ENCODE measurements at regions not wholly inside any gene's neighbourhood (a gene's known extent, or its start where the extent isn't known, plus 50 kb on each side); places are given as distances from the start of the nearest gene placed in this dataset.

DNA sequence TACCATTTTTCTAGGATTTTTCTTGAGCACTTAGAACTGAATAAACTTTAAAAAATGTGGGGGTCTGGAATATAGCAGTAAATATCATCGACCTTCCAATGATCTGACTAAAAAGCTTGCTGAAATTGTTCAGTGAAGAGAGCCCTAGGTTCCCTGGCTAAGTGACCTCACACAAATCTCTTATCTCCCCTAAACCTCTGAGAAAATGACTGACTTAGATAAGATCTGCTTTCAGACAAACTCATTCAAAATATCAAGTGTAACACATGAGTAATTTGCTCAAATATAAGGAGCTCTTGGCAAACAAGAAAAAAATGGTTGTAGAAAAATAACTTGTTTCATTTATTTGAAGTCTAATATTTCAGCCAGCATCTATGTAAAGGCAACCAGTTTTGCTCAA, 441.7 kb upstream of the SLIT2 start:
- in situ Hi-C loops (cut with MboI; ENCODE audit: low sequenced_read_pairs): no loop called here

DNA sequence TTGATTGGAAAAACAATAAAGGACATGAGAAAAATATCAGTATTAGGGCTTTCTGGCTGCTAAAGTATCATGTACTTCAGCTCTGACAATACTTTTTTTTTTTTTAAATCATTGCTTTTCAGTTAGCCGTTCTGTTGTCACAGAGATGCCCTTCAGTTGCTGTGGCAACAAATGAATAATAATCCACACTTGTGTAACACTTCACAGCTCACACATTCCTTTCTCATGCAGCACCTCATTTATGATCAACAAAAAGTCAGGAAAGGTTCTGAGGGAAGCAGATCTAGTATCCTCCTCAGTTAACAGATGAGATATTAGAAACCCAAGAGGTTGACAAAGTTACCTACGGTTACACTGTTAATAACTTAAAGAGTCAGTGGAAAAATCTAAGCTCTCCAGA, 444.2 kb upstream of the SLIT2 start:
- in situ Hi-C loops (cut with MboI; ENCODE audit: low sequenced_read_pairs): no loop called here

DNA sequence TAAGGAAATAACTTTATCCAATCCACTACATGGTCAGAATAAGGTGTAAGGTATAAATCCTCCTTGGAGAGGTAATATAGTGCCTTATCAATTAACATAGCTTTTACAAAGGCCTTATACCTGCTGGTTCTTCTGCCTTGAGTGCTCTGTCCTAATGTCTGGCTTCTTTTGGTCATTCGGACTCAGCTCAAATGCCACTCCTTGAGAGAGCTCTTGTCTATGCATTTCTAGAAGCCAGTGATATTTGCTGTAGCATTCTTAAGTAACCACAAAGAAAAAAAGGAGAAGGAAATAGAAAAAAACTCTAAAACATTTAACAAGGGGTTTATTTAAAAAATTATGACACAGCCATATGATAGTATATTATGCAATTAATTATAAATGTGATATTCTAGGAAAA, 444.8 kb upstream of the SLIT2 start:
- in situ Hi-C loops (cut with MboI; ENCODE audit: low sequenced_read_pairs): no loop called here

DNA sequence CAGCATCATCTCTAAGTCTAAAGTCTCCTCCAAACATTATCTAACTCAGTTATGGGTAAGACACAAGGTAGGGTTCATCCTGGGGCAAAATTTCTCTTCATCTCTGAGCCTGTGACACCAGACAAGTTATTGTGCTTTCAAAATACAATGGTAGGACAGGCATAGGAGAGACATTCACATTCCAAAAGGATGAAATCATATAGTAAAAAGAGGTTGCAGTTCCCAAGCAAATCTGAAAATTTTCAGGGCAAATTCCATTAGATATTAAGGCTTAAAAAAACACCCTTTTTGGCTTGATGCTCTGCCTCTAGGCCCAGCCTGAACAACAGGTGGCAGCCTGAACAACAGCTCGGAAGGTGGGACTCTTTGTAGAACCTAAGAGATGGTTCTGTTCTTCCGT, 448.3 kb upstream of the SLIT2 start:
- in situ Hi-C loops (cut with MboI; ENCODE audit: low sequenced_read_pairs): no loop called here

DNA sequence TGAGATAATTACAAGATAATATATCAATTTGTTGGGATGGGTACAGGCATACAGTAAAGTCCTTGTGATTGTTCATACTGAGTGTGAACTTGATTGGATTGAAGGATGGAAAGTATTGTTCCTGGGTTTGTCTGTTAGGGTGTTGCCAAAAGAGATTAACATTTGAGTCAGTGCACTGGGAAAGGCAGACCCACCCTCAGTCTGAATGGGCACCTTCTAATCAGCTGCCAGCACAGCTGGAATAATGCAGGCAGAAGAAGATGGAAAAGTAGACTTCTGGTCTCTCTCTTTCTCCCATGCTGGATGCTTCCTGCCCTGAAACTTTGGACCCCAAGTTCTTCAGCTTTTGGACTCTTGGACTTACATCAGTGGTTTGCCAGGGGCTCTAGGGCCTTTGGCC, 457.9 kb upstream of the SLIT2 start:
- in situ Hi-C loops (cut with MboI; ENCODE audit: low sequenced_read_pairs): no loop called here

DNA sequence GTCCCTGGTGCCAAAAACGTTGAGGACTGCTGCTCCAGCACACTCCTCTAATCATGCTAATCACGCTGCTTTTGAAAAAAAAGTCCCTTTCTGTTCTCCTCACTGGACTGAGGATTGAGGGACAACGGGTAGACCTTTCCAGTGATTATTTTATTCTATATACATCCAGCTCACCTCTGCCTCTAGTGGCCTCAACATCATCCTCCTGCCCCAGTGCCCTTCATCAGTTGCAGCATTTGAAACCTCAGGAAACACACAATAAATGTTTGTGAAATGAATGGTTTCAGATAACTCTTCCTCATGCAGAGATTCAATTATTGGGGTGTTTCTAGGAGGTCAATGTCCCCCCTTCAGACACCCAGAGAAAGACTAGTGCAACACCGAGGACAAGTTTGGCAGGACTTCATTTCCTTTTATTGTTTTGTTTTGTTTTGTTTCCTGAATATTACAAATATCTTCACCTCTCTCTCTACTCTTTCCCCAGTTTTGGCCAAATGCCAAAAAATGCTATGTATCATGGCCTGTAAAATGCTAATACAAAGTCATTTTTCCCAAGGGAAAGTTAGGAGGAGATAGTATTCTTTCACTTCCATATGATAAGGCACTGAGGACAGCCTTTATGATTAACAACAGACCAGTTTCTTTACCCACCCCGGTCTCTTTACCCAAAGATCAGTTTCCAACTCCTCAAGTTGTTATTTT, 460.1 kb upstream of the SLIT2 start:
- in situ Hi-C loops (cut with MboI; ENCODE audit: low sequenced_read_pairs): no loop called here

DNA sequence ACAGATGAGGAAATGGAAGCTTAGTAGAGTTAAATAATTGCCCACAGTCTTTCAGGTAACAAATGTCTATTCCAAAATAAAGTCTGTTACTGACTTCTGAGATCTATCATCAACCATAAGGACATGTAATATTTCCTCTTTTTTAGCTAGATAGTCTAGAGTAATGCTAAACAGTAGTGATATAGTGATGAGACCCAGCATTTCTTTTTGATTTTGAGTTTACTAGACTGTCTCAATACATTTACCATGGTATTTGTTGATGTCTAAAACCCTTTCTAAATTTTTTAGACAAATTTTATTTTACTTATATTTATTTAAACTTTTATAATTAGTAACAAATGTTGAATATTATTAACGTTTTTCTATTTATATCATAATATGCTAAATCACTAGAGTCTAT, 465.1 kb upstream of the SLIT2 start:
- in situ Hi-C loops (cut with MboI; ENCODE audit: low sequenced_read_pairs): no loop called here

DNA sequence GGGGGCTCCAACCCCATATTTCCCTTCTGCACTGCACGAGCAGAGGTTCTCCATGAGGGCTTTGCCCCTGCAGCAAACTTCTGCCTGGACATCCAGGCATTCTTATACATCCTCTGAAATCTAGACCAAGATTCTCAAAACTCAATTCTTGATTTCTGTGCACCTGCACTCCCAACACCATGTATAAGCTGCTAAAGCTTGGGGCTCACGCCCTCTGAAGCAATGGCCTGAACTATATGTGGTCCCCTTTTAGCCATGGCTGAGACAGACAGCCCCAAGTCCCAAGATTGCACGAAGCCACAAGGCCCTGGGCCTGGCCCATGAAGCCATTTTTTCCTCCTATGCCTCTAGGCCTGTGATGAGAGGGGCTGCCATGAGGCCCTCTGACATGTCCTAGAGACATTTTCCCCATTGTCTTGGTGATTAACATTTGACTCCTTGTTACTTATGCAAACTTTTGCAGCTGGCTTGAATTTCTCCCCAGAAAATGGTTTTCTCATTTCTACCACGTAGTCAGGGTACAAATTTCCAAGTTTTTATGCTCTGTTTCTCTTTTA, 468.0 kb upstream of the SLIT2 start:
- in situ Hi-C loops (cut with MboI; ENCODE audit: low sequenced_read_pairs): no loop called here

DNA sequence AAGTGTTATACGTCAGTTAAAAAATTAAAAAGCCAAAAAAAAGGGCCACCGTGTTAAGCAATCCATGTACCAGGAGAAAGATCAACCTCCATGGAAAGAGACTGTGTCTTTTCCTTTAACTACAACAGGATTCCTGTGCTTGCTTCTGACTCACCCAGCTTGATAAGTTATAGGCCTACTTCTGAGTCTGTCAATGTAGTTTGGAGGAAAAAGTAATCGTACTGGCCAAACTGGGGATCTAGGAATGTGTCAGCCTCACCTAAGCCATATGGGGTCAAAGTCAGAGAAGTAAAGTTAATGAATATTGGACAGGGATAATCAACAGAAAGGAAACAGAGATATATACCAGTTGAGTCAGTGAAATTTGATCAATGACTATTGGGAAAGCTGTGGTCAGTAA, 470.8 kb upstream of the SLIT2 start:
- in situ Hi-C loops (cut with MboI; ENCODE audit: low sequenced_read_pairs): no loop called here

DNA sequence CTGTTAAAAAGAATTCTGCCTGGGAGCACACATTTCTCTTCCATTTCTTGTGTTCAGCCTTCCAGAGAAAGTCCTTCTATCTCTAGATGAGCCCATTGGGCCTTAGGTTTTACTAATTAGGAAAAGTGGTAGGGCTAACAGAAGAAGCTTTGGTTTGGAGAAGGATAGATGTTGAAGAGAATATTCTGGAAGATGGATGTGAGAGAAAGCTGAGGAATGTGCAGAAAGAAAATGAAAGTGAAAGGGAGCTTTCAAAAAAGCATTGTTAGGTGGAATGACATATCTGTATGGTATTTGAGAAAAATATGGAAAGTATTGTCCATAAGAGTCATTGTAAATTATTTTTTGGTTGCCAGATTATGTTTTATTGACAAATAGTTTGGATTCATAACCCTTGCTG, 474.8 kb upstream of the SLIT2 start:
- in situ Hi-C loops (cut with MboI; ENCODE audit: low sequenced_read_pairs): no loop called here

DNA sequence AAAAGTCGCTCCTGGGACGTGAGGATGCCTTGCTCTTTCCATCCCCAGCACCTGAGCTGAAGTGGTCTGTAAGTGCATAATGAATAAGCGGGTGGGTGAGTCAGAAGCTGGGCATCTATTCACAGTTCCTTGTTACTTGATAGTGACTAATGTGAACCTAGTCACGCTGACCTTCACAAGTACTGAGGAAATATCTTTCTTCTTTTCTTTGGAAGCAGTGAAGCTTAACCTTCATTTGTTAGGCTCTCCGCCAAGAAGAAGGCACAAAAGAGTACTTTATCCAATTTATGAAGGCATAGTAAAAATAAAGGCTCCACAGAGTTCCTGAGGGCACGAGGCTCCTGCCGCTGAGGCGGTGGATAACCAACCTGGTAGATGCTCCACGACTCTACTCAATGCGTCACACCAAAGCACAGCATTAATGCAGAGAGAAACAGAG, 475.7 kb upstream of the SLIT2 start:
- in situ Hi-C loops (cut with MboI; ENCODE audit: low sequenced_read_pairs): no loop called here

DNA sequence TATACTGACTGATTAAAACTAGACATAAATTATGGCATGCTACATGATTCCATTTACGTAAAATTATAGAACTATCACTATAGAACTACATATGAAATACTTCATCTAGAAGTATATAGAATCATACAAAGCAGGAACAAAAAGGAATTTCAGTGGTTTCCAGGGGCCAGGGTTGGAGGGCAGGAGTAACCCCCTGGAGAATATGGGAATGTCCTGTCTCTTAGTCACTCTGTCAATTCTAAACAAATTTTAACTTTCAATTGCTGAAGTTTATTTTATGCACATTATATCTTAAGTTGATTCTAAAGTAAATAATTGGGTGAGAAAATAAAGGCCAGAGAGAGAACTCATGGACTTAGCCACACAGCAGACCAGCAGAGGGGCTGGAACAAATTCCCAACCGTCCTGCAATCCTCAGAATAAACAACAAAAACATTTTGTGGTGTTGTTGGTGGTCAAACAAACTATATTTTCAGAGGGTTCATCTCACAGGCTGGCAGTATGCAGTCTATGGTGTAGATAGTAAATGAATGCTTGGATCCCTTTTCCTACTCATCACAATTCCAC, 476.9 kb upstream of the SLIT2 start:
- in situ Hi-C loops (cut with MboI; ENCODE audit: low sequenced_read_pairs): no loop called here

DNA sequence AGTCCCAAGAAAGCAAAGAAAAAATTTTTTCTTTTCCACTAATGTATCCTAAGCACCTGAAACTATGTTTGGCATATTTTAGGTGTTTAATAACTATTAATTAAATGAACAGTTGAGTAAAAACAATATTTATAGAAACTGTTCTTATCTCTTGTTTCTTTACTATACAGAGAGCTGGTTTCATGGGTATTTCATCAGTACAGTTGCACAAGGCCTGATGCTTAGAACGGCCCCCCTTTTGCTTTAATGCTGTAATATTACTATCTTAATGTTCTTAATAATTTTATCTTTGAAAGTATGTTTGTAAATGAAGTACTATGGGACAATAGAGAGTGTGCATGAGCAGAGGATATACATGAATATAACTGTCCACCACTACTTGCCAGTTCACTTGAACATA, 479.1 kb upstream of the SLIT2 start:
- in situ Hi-C loops (cut with MboI; ENCODE audit: low sequenced_read_pairs): no loop called here

DNA sequence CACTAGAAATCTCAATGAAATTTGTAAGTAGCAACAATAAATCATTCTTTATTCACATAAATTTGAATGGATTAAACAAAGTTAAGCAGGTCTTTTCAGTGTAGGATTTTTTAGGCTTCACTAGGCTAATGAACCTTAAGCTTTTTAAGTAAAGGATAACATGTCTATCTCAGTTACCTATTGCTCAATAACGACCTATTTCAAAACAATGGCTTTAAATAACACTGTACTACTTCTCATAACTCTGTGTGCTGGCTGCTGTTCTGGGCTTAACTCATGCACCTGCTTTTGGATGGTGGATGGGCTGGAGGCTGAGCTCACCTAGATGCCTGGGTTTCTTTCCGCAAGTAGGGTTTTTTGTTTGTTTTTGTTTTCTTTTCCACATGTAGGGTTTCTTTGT, 495.0 kb upstream of the SLIT2 start:
- in situ Hi-C loops (cut with MboI; ENCODE audit: low sequenced_read_pairs): no loop called here

DNA sequence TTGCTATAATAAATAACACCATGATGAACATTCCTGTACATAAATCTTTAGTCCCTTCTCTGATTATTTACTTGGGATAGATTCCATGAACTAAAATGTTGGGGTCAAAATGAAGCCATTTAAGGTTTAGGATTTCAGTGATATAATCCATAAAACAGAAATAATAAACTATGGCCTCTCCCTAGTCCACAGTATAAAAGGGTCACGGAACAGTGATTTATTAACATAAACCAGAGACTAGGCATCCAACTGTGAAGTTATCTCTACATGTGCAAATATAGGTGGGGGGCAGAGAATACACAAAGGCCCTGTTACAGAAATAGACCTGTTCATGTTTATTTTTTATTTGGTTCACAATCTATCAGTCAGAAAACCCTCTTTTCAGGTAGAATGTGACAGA, 499.1 kb upstream of the SLIT2 start:
- in situ Hi-C loops (cut with MboI; ENCODE audit: low sequenced_read_pairs): no loop called here

DNA sequence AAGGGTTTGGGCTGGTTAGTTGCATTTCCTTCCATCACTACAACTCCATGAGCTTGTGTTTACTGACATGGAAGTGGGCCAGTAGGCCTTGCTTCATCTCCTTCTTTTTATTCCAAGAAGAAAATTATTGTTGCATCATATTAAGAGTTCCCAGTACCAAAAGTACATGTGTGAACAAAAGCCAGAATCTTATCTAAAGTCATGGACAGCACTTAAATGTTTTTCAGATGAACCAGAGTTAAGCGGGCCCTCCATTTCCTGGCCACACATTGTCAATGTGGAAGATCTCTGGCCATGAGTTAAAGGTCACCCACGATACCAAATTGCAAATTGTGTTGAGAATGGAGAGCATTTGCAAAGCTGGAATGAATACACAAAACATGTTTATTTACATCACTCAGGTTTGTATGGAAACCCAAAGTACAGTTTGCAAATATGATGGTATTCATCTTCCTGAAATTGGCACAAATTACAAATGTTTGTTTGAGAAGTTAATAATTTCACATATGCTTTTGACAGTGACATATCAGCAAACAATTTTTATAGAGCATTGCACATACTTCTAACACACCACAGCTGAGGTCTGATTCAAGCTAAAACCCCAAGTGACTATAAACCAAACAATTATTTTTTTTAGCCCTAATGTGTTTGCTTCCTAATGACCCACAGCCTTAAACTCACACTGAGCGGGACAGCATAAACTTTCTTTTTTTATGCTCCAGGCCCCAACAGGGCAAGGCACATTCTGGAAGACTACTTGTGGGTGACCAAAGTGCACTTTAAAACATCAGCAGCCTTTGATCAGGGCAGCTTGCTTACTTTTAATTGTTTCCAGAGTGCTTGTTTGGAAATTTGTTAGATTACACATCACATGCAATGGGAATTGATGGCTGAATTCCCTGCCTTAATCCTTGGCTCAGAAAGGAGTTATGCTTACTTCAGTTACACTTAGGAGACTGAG, 502.9 kb upstream of the SLIT2 start:
- in situ Hi-C loops (cut with MboI; ENCODE audit: low sequenced_read_pairs): no loop called here

DNA sequence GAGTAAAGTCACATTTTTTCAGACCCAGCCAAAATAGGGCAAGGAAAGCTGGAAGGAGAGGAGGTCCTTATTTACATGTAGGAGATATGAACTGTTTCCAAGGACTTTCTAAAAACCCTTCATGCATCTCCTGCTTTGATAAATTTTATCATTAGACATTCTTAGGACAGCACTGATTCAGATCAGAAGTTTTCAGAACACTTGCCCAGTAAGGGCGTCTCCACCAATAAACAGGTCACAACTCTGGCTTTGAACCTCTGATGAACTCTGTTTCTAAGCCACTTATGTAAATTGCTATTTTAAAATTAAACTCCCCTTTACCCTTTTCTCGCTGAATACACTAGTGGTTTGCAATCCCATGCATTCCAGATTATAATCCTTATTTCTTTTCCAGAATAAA, 505.3 kb upstream of the SLIT2 start:
- in situ Hi-C loops (cut with MboI; ENCODE audit: low sequenced_read_pairs): no loop called here

DNA sequence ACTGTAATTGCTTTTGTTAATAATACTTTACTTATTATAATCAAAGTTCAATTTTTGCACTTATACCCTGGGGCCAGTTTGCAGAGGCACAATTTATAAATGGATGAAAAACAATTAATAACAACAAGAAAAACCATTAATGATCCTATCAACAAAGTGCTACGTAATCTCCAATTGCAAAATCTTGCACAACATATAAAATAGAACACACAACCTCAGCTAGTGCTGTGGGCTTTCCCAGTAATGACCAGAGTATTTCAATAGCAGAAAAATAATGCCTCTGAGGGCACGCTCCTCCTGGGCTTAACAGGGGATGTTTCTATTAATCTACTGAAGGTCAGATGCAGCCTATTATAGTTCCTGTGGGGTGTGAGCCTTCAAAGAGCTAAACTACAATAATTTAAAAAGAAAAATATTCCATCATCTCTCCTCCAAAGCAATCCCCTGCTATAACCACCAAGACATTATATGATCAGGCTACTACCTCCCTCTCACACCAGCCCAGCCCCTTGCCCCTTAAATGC, 508.5 kb upstream of the SLIT2 start:
- in situ Hi-C loops (cut with MboI; ENCODE audit: low sequenced_read_pairs): no loop called here

DNA sequence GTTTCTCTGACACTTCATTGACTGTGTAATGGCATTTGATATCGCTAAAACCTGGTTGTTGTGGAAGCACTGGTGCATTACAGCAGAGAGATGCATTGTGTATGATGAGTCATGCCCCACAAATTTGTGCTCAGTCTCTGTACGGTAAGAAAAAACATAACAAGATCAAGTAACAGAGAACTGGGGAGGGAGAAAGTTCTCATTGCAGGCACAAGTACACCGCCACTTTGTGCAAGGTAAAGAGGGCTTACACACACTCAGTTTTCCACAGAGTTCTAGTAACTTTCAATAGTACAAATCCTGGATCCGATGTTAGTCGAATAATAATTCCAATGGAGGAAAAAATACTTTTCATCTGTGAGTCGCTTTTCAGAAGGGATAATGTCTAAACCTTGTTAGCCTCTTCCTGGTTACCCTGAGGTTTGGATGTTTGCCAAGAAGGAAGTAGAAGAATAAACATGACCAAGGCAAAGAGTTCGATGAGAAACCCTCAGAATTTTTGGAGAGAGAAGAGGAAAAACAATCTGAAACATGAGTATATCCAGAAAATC, 512.5 kb upstream of the SLIT2 start:
- in situ Hi-C loops (cut with MboI; ENCODE audit: low sequenced_read_pairs): no loop called here

DNA sequence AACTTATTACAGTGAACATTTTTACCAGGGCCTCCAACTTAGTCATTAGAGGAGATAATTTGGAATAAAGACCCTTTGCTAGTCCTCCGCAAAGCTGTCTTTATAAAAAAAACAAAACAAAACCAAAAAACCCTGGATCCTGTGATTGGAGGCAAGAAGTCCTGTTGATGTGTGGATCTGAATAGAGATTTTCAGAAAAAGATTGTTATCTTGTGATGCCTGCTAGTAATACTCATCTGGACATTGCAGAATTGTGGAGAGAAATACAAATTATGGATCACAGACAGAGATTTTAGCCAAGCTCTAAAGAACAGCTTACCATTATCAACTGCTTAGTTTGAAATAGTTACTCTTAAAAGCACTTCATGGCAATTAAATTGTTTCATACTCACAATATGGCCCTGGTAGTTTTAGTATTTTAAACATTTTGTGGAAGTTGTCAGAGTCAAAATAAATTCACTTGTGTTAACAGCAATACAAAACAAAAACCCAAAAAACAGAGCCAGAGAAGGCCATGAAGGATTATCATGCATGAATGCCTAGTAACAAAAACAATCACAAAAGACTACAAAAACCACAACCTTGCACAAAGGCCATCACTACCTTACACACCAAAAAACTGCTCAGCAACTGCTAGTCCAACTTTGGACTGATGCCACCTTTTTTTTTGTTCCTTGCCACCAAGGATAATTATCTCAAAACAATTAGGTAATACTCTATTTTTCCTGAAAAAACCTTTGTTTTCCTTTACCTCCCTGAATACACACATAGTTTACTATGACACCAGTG, 514.5 kb upstream of the SLIT2 start:
- in situ Hi-C loops (cut with MboI; ENCODE audit: low sequenced_read_pairs): no loop called here

All from HL-60/S4 (cell line).